DOHH2 (cell line): ENCODE measurements at regions not wholly inside any gene's neighbourhood (a gene's known extent, or its start where the extent isn't known, plus 50 kb on each side); places are given as distances from the start of the nearest gene placed in this dataset.

Experiments used
- EZH2phosphoT487 ChIP-seq: fragments of 200-600 bp; sonication (generic); IDR thresholded peaks from 2 replicates; pipeline ENCODE4 v1.6.1; 2017; ENCODE audit warnings: borderline replicate concordance, mild to moderate bottlenecking, antibody characterized with exemption, low read length, moderate library complexity, mixed read lengths
- TF ChIP-seq, protein P1 (sequence below): fragments of 200-600 bp; sonication (generic); IDR thresholded peaks from one replicate; pipeline ENCODE4 v1.5.1; 2014; ENCODE audit warnings: antibody characterized with exemption, mild to moderate bottlenecking, low read depth, low read length; ENCODE audit not compliant: poor library complexity, severe bottlenecking

DNA sequence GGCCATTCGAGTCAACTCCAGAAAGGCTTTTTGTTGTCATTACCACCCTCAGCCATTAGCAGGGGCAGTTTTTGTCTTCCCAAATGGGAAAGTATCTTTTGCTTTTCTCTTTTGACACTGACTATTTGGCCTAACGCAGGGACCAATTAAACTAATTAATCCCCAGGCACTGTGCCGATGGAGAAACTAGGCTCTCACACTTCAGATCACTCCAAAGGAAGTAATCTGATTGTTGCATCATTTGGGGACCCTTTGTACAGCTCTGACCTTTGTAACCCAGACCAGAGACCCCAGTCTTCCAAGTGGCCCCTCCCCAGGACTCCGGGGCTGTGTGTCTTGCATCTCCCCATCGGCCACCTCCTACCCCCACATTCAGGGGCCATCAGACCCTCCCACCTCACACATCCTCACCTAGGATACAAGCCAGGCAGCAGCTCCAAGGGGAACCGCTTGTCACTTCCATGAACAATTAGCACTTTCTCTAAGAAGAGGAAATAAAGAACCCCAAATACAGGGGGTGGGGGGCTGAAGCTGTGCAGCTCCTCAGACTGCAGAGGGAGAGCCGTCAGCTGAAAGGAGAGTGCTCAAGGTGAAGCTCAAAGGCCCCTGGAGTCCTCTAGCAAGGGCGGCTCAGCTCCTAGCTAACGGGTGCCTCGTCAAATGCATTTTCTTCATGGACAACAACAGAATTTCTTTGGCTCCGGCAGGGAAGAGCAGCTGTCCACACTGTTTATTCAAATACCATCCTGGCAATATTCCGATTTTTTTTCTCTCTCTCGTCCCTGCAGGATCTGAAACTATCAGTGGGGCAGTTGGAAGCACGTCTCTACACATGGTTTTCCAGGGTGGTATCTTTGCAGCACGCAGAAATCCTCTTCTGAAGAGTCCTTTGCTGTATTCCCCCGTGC, 64.3 kb upstream of the DIO3 start:
- TF ChIP-seq, protein P1, sequence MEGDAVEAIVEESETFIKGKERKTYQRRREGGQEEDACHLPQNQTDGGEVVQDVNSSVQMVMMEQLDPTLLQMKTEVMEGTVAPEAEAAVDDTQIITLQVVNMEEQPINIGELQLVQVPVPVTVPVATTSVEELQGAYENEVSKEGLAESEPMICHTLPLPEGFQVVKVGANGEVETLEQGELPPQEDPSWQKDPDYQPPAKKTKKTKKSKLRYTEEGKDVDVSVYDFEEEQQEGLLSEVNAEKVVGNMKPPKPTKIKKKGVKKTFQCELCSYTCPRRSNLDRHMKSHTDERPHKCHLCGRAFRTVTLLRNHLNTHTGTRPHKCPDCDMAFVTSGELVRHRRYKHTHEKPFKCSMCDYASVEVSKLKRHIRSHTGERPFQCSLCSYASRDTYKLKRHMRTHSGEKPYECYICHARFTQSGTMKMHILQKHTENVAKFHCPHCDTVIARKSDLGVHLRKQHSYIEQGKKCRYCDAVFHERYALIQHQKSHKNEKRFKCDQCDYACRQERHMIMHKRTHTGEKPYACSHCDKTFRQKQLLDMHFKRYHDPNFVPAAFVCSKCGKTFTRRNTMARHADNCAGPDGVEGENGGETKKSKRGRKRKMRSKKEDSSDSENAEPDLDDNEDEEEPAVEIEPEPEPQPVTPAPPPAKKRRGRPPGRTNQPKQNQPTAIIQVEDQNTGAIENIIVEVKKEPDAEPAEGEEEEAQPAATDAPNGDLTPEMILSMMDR, result no peak
- TF ChIP-seq EZH2phosphoT487, result no peak
